SK-N-SH (cell line): ENCODE measurements at regions not wholly inside any gene's neighbourhood (a gene's known extent, or its start where the extent isn't known, plus 50 kb on each side); places are given as distances from the start of the nearest gene placed in this dataset.

Experiments
- EP300 ChIP-seq, 2 experiments: IDR thresholded peaks; 2 replicates each; pipeline versions ENCODE4 v1.4.0 to v1.6.1; 2012; ENCODE audit warnings: borderline replicate concordance in 1 of 2, low read depth in 1 of 2, low read length in 1 of 2
- EZH2phosphoT487 ChIP-seq: fragments of 200-600 bp; sonication (generic); IDR thresholded peaks from 2 replicates; pipeline ENCODE4 v1.6.1; 2017; ENCODE audit warnings: low read depth, mixed run types, mild to moderate bottlenecking, antibody characterized with exemption, moderate library complexity, borderline replicate concordance
- JUND ChIP-seq: IDR thresholded peaks from 2 replicates; pipeline ENCODE4 v1.4.0; 2012
- MXI1 ChIP-seq: IDR thresholded peaks from 2 replicates; pipeline ENCODE4 v1.6.1; 2012; ENCODE audit warnings: mild to moderate bottlenecking, low read depth, low read length, improper control_type of control experiment
- RAD21 ChIP-seq: IDR thresholded peaks from 2 replicates; pipeline ENCODE4 v1.6.1; 2012; ENCODE audit warnings: mild to moderate bottlenecking, low read length
- RCOR1 ChIP-seq: fragments of 150-350 bp; IDR thresholded peaks from 2 replicates; pipeline ENCODE4 v1.6.1; 2017; ENCODE audit warnings: antibody characterized with exemption, low read length
- RFX5 ChIP-seq: IDR thresholded peaks from 2 replicates; pipeline ENCODE4 v1.6.1; 2012; ENCODE audit warnings: mild to moderate bottlenecking, improper control_type of control experiment, low read length
- TAF1 ChIP-seq: IDR thresholded peaks from 2 replicates; pipeline ENCODE4 v1.6.1; 2012; ENCODE audit warnings: low read depth, mild to moderate bottlenecking, low read length, moderate library complexity, borderline replicate concordance
- TEAD4 ChIP-seq: IDR thresholded peaks from 2 replicates; pipeline ENCODE4 v1.4.0; 2012; ENCODE audit warnings: mild to moderate bottlenecking, borderline replicate concordance; ENCODE audit not compliant: insufficient read depth
- TF ChIP-seq, protein P1 (sequence below): fragments of 200-600 bp; sonication (generic); IDR thresholded peaks from 2 replicates; pipeline ENCODE4 v1.6.1; 2017; ENCODE audit warnings: antibody characterized with exemption, mild to moderate bottlenecking, moderate library complexity
- TF ChIP-seq, protein P2 (sequence below): IDR thresholded peaks from 2 replicates; pipeline ENCODE4 v1.6.1; 2012; ENCODE audit warnings: mild to moderate bottlenecking, low read depth, low read length, moderate library complexity

DNA sequence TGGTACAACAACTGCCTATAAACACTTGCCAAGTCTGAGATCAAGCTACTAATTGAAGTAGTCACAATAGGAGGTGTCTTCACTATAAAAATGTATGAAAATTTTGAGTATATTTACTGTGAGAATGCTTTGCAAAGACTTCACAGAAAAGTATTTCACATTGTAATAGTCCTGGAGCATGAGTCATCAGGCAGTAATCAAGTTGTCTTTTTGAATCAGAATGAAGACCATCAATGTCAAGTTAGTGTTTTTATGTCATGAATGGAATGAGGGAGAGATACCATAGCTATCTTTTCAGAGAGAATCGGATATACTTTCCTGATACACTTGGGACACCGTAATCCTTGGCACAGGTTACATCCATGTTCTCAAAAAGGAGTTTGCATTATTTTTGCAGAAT lies 466.9 kb upstream of the ARRDC3 start:
- TF ChIP-seq RCOR1, result no peak
- TF ChIP-seq, protein P1, sequence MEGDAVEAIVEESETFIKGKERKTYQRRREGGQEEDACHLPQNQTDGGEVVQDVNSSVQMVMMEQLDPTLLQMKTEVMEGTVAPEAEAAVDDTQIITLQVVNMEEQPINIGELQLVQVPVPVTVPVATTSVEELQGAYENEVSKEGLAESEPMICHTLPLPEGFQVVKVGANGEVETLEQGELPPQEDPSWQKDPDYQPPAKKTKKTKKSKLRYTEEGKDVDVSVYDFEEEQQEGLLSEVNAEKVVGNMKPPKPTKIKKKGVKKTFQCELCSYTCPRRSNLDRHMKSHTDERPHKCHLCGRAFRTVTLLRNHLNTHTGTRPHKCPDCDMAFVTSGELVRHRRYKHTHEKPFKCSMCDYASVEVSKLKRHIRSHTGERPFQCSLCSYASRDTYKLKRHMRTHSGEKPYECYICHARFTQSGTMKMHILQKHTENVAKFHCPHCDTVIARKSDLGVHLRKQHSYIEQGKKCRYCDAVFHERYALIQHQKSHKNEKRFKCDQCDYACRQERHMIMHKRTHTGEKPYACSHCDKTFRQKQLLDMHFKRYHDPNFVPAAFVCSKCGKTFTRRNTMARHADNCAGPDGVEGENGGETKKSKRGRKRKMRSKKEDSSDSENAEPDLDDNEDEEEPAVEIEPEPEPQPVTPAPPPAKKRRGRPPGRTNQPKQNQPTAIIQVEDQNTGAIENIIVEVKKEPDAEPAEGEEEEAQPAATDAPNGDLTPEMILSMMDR, result no peak
- TF ChIP-seq, protein P2, sequence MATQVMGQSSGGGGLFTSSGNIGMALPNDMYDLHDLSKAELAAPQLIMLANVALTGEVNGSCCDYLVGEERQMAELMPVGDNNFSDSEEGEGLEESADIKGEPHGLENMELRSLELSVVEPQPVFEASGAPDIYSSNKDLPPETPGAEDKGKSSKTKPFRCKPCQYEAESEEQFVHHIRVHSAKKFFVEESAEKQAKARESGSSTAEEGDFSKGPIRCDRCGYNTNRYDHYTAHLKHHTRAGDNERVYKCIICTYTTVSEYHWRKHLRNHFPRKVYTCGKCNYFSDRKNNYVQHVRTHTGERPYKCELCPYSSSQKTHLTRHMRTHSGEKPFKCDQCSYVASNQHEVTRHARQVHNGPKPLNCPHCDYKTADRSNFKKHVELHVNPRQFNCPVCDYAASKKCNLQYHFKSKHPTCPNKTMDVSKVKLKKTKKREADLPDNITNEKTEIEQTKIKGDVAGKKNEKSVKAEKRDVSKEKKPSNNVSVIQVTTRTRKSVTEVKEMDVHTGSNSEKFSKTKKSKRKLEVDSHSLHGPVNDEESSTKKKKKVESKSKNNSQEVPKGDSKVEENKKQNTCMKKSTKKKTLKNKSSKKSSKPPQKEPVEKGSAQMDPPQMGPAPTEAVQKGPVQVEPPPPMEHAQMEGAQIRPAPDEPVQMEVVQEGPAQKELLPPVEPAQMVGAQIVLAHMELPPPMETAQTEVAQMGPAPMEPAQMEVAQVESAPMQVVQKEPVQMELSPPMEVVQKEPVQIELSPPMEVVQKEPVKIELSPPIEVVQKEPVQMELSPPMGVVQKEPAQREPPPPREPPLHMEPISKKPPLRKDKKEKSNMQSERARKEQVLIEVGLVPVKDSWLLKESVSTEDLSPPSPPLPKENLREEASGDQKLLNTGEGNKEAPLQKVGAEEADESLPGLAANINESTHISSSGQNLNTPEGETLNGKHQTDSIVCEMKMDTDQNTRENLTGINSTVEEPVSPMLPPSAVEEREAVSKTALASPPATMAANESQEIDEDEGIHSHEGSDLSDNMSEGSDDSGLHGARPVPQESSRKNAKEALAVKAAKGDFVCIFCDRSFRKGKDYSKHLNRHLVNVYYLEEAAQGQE, result no peak
- TF ChIP-seq MXI1, result no peak
- no peak for TF ChIP-seq RAD21
- TF ChIP-seq JUND, result peak; percentile 96
- peak; percentile 62; the same call in 1 of the 2 replicates for TF ChIP-seq TEAD4
- TF ChIP-seq RFX5, result no peak
- no peak for TF ChIP-seq TAF1
- TF ChIP-seq EZH2phosphoT487, result no peak
- TF ChIP-seq EP300 (IDR thresholded peaks at IDR 0.05; ENCODE audit: borderline replicate concordance in 1 of 2, low read depth in 1 of 2, low read length in 1 of 2), result peak; percentile 27 to 89; a peak in 3 of 4 replicates
